ENCODE measurements at regions not wholly inside any gene's neighbourhood (a gene's known extent, or its start where the extent isn't known, plus 50 kb on each side); places are given as distances from the start of the nearest gene placed in this dataset.
A peak's percentile ranks its signal among the peaks of the same experiment; 100 is the strongest.

DNA sequence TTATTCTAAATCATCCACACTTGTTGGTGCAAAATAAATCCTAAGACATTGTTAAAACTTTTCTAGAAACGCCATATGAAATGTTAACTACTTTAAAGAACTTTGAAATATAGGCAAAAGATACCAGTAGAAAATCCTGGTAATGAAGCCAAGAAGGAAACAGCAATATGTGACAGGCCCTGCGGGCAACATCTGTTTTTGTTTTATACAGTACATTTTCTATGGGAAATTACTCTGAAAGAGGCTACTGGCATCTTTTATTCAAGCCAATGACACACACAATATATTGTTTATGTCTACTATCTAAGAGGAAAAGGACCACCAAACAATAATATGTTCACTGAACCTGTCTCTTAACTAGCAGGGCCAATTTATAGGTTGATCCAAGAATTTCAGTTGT, 829.7 kb downstream of the PCDH17 start:
- TF ChIP-seq RFX5 (IDR thresholded peaks at IDR 0.05; ENCODE audit: low read length): no peak
- TF ChIP-seq, protein P1, sequence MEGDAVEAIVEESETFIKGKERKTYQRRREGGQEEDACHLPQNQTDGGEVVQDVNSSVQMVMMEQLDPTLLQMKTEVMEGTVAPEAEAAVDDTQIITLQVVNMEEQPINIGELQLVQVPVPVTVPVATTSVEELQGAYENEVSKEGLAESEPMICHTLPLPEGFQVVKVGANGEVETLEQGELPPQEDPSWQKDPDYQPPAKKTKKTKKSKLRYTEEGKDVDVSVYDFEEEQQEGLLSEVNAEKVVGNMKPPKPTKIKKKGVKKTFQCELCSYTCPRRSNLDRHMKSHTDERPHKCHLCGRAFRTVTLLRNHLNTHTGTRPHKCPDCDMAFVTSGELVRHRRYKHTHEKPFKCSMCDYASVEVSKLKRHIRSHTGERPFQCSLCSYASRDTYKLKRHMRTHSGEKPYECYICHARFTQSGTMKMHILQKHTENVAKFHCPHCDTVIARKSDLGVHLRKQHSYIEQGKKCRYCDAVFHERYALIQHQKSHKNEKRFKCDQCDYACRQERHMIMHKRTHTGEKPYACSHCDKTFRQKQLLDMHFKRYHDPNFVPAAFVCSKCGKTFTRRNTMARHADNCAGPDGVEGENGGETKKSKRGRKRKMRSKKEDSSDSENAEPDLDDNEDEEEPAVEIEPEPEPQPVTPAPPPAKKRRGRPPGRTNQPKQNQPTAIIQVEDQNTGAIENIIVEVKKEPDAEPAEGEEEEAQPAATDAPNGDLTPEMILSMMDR (IDR thresholded peaks at IDR 0.05): no peak
- TF ChIP-seq FOXM1 (IDR thresholded peaks at IDR 0.05; ENCODE audit: low read depth): no peak
- TF ChIP-seq FOSL2 (IDR thresholded peaks at IDR 0.05; ENCODE audit: borderline replicate concordance, low read depth): no peak
- no peak for TF ChIP-seq JUND (IDR thresholded peaks at IDR 0.05)
- TF ChIP-seq, protein P2, sequence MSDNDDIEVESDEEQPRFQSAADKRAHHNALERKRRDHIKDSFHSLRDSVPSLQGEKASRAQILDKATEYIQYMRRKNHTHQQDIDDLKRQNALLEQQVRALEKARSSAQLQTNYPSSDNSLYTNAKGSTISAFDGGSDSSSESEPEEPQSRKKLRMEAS (IDR thresholded peaks at IDR 0.05; ENCODE audit: low read depth): no peak
- TF ChIP-seq, protein P3, sequence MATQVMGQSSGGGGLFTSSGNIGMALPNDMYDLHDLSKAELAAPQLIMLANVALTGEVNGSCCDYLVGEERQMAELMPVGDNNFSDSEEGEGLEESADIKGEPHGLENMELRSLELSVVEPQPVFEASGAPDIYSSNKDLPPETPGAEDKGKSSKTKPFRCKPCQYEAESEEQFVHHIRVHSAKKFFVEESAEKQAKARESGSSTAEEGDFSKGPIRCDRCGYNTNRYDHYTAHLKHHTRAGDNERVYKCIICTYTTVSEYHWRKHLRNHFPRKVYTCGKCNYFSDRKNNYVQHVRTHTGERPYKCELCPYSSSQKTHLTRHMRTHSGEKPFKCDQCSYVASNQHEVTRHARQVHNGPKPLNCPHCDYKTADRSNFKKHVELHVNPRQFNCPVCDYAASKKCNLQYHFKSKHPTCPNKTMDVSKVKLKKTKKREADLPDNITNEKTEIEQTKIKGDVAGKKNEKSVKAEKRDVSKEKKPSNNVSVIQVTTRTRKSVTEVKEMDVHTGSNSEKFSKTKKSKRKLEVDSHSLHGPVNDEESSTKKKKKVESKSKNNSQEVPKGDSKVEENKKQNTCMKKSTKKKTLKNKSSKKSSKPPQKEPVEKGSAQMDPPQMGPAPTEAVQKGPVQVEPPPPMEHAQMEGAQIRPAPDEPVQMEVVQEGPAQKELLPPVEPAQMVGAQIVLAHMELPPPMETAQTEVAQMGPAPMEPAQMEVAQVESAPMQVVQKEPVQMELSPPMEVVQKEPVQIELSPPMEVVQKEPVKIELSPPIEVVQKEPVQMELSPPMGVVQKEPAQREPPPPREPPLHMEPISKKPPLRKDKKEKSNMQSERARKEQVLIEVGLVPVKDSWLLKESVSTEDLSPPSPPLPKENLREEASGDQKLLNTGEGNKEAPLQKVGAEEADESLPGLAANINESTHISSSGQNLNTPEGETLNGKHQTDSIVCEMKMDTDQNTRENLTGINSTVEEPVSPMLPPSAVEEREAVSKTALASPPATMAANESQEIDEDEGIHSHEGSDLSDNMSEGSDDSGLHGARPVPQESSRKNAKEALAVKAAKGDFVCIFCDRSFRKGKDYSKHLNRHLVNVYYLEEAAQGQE (IDR thresholded peaks at IDR 0.05; ENCODE audit: low read depth, low read length): no peak
- TF ChIP-seq YY1 (IDR thresholded peaks at IDR 0.05; ENCODE audit: low read depth): no peak
- TF ChIP-seq EP300 (IDR thresholded peaks at IDR 0.05; ENCODE audit: borderline replicate concordance in 1 of 2, low read depth in 1 of 2, low read length in 1 of 2): peak in 1 of 2 experiments; percentile 61; a peak in 2 of 4 replicates
- no peak for TF ChIP-seq FOXJ3 (CRISPR knock-in tag; IDR thresholded peaks at IDR 0.05)
- TF ChIP-seq, protein P4, sequence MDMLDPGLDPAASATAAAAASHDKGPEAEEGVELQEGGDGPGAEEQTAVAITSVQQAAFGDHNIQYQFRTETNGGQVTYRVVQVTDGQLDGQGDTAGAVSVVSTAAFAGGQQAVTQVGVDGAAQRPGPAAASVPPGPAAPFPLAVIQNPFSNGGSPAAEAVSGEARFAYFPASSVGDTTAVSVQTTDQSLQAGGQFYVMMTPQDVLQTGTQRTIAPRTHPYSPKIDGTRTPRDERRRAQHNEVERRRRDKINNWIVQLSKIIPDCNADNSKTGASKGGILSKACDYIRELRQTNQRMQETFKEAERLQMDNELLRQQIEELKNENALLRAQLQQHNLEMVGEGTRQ (IDR thresholded peaks at IDR 0.05; ENCODE audit: borderline replicate concordance, low read depth, low read length): no peak
